Endothelial cell of umbilical vein (primary cell): ENCODE measurements at regions not wholly inside any gene's neighbourhood (a gene's known extent, or its start where the extent isn't known, plus 50 kb on each side); places are given as distances from the start of the nearest gene placed in this dataset.

ENCODE experiments used
- BruUV-seq: library from RNA; stranded (reverse); fragments of 400-500 nt; replicated peaks from 2 replicates; lab custom pipeline; 2021; lab: Mats Ljungman, UMichigan
- CTCF ChIA-PET: fragments of 300-600, 350-600 bp; sonication (Branson Sonifier 250); formaldehyde crosslinking; loops from one replicate; lab custom pipeline; 2021; ENCODE audit warnings: antibody characterized with exemption, inconsistent platforms; lab: Charles Lee
- POLR2A ChIA-PET: fragments of 300-600, 350-600 bp; sonication (Branson Sonifier 250); formaldehyde crosslinking; loops from one replicate; lab custom pipeline; 2021; ENCODE audit warnings: antibody characterized with exemption, inconsistent platforms; lab: Charles Lee
- DNase-seq: peaks from one replicate; pipeline ENCODE4 v3.0.0-alpha.2; 2011; ENCODE audit warnings: low read depth, low spot score
- FAIRE-seq: peaks from 2 replicates; lab custom pipeline; 2011; peaks lifted over from hg19 to GRCh38; lab: Jason Lieb, UNC
- H2AFZ ChIP-seq: 2 replicates; pipeline ENCODE4 v1.6.0; 2012; ENCODE audit warnings: low read depth, low read length, control low read depth, inconsistent platforms
- H3K27ac ChIP-seq: 2 replicates; pipeline ENCODE4 v1.5.1; 2011; ENCODE audit warnings: low read depth, mild to moderate bottlenecking, control low read depth, low read length, moderate library complexity; ENCODE audit not compliant: insufficient read depth
- H3K27me3 ChIP-seq, 2 experiments: 2 replicates each; pipeline versions ENCODE4 v1.6.0 to v1.6.1; 2011; ENCODE audit warnings: low read length in 2 of 2, mixed read lengths in 1 of 2; ENCODE audit not compliant: control insufficient read depth in 2 of 2, insufficient read depth in 2 of 2
- H3K36me3 ChIP-seq, 2 experiments: 2 replicates in 1 of 2; 3 replicates in 1 of 2; pipeline ENCODE4 v1.5.1; 2011; ENCODE audit warnings: low read length in 2 of 2, mild to moderate bottlenecking in 1 of 2, moderate library complexity in 1 of 2; ENCODE audit not compliant: control insufficient read depth in 2 of 2, insufficient read depth in 2 of 2; ENCODE audit errors: extremely low read depth in 1 of 2
- H3K4me1 ChIP-seq: 3 replicates; pipeline ENCODE4 v1.5.1; 2011; ENCODE audit warnings: mild to moderate bottlenecking, low read length; ENCODE audit not compliant: control insufficient read depth, insufficient read depth; ENCODE audit errors: extremely low read depth
- H3K4me2 ChIP-seq: 2 replicates; pipeline ENCODE4 v1.6.1; 2011; ENCODE audit warnings: low read length, control low read depth, mixed read lengths; ENCODE audit not compliant: insufficient read depth
- H3K4me3 ChIP-seq, 3 experiments: fragments of 200-600 bp in 1 of 3; sonication (generic), shearing (Covaris generic) in 1 of 3; replicated peaks in 1 of 3; 2 replicates each; pipeline ENCODE4 v1.5.1; 2011 to 2016; ENCODE audit warnings: control low read depth in 3 of 3, low read length in 3 of 3, mild to moderate bottlenecking in 2 of 3, inconsistent platforms in 1 of 3, low read depth in 1 of 3, moderate library complexity in 1 of 3; ENCODE audit not compliant: insufficient read depth in 1 of 3
- H3K79me2 ChIP-seq: 2 replicates; pipeline ENCODE4 v1.6.0; 2012; ENCODE audit warnings: low read length, inconsistent platforms; ENCODE audit not compliant: control insufficient read depth, insufficient read depth
- H3K9ac ChIP-seq: replicated peaks from 2 replicates; pipeline ENCODE3; 2011; ENCODE audit warnings: low read length, control low read depth; ENCODE audit not compliant: insufficient read depth; ENCODE audit errors: extremely low read depth
- H3K9me1 ChIP-seq: replicated peaks from 3 replicates; pipeline ENCODE4 v1.6.0; 2011; ENCODE audit warnings: mild to moderate bottlenecking, low read length; ENCODE audit not compliant: control insufficient read depth, insufficient read depth; ENCODE audit errors: extremely low read depth
- H3K9me3 ChIP-seq: replicated peaks from 2 replicates; pipeline ENCODE4 v1.5.1; 2012; ENCODE audit warnings: low read length, inconsistent platforms; ENCODE audit not compliant: control insufficient read depth, insufficient read depth
- H4K20me1 ChIP-seq: replicated peaks from 2 replicates; pipeline ENCODE3; 2011; ENCODE audit warnings: mild to moderate bottlenecking, low read length; ENCODE audit not compliant: control insufficient read depth, insufficient read depth; ENCODE audit errors: extremely low read depth
- EZH2 ChIP-seq: IDR thresholded peaks from 2 replicates; pipeline ENCODE4 v1.6.1; 2012; ENCODE audit warnings: borderline replicate concordance, low read depth, mild to moderate bottlenecking, moderate library complexity, low read length, inconsistent platforms; ENCODE audit not compliant: severe bottlenecking
- FOS ChIP-seq: IDR thresholded peaks from 2 replicates; pipeline ENCODE4 v1.6.1; 2011; ENCODE audit warnings: mild to moderate bottlenecking, low read length, moderate library complexity, borderline replicate concordance; ENCODE audit not compliant: insufficient read depth
- GATA2 ChIP-seq: IDR thresholded peaks from 2 replicates; pipeline ENCODE4 v1.7.0; 2011; ENCODE audit warnings: low read depth, mild to moderate bottlenecking, moderate library complexity, mixed read lengths, low read length; ENCODE audit not compliant: insufficient read length, insufficient read depth
- JUN ChIP-seq: IDR thresholded peaks from 2 replicates; pipeline ENCODE4 v1.6.1; 2011; ENCODE audit warnings: borderline replicate concordance, low read depth; ENCODE audit not compliant: insufficient read length, insufficient read depth
- MAX ChIP-seq: IDR thresholded peaks from 2 replicates; pipeline ENCODE4 v1.6.1; 2011; ENCODE audit not compliant: insufficient read depth, insufficient read length
- MYC ChIP-seq: IDR thresholded peaks from one replicate; pipeline ENCODE4 v1.6.1; 2011; ENCODE audit warnings: mild to moderate bottlenecking, low read depth, low read length
- POLR2A ChIP-seq: IDR thresholded peaks from 2 replicates; pipeline ENCODE4 v1.6.1; 2012; ENCODE audit warnings: low read depth, mild to moderate bottlenecking, control low read depth, low read length
- POLR2AphosphoS5 ChIP-seq: IDR thresholded peaks from 2 replicates; pipeline ENCODE4 v1.6.1; 2012; ENCODE audit warnings: low read depth, mild to moderate bottlenecking, control low read depth, low read length, moderate library complexity; ENCODE audit not compliant: insufficient read depth
- dilution Hi-C: fragments of 300-500 bp; cut with MboI; formaldehyde crosslinking; loops from one replicate; pipeline ENCODE4 v1.15.0; 2019; ENCODE audit warnings: low sequenced_read_pairs; ENCODE audit not compliant: extremely low pct_ligation_motif_present
- intact Hi-C: fragments of 100-400 bp; cut with micrococcal nuclease; formaldehyde crosslinking; loops from one replicate; pipeline ENCODE4 v1.10.0; 2022
- TF ChIP-seq, protein P1 (sequence below), 2 donors: IDR thresholded peaks; 1 replicate in 1 of 2; 2 replicates in 1 of 2; pipeline ENCODE4 v1.5.1; 2011; ENCODE audit warnings: low read length in 2 of 2, mild to moderate bottlenecking in 2 of 2, moderate library complexity in 2 of 2, control low read depth in 1 of 2, inconsistent platforms in 1 of 2, low read depth in 1 of 2; ENCODE audit not compliant: insufficient read depth in 1 of 2; ENCODE audit errors: extremely low read depth in 1 of 2

DNA sequence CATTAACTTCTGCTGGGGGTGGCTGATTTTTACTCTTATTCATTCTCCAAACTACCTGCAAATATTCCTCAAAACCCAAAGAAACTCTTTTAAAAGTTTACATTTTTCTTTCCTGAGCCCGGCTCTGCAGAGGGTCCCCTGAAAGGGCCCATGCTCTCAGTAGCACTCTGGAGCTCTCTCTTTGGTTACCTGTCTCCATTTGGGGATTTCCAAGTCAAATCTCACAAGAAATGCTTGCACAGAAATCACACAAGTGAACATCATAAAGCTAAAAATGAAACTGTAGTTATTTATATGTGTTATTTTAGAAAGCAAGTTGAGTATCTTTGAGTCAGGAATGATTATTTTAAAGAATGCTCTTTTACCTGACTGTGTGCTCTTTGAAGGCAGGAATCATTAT is 174.5 kb upstream of the PLXNA2 start:
- H2AFZ ChIP-seq: no peak overlapping the region
- FAIRE-seq: no peak
- POLR2A ChIA-PET: no interaction called here
- no peak for TF ChIP-seq MYC
- TF ChIP-seq JUN: no peak
- TF ChIP-seq FOS: no peak
- TF ChIP-seq MAX: no peak
- no peak for TF ChIP-seq EZH2
- no peak for TF ChIP-seq GATA2
- TF ChIP-seq POLR2A: no peak
- TF ChIP-seq, protein P1, sequence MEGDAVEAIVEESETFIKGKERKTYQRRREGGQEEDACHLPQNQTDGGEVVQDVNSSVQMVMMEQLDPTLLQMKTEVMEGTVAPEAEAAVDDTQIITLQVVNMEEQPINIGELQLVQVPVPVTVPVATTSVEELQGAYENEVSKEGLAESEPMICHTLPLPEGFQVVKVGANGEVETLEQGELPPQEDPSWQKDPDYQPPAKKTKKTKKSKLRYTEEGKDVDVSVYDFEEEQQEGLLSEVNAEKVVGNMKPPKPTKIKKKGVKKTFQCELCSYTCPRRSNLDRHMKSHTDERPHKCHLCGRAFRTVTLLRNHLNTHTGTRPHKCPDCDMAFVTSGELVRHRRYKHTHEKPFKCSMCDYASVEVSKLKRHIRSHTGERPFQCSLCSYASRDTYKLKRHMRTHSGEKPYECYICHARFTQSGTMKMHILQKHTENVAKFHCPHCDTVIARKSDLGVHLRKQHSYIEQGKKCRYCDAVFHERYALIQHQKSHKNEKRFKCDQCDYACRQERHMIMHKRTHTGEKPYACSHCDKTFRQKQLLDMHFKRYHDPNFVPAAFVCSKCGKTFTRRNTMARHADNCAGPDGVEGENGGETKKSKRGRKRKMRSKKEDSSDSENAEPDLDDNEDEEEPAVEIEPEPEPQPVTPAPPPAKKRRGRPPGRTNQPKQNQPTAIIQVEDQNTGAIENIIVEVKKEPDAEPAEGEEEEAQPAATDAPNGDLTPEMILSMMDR (IDR thresholded peaks at IDR 0.05; ENCODE audit: extremely low read depth in 1 of 2, insufficient read depth in 1 of 2, low read depth in 1 of 2, low read length in 2 of 2): no peak
- no peak for TF ChIP-seq POLR2AphosphoS5
- DNase-seq: no peak
- H3K27ac ChIP-seq: no peak overlapping the region
- H3K4me3 ChIP-seq: no peak overlapping the region
- no peaks in the 10 kb centered on the region for H3K9me3 ChIP-seq
- no TSS peak for BruUV-seq
- H3K4me1 ChIP-seq: no peaks in the 10 kb centered on the region
- CTCF ChIA-PET: no interaction called here
- H3K36me3 ChIP-seq: no peaks in the 10 kb centered on the region
- H3K9me1 ChIP-seq: no peaks in the 10 kb centered on the region
- H3K9ac ChIP-seq: no peak overlapping the region
- dilution Hi-C loops: no loop called here
- intact Hi-C loops: no loop called here
- H3K4me2 ChIP-seq: no peak overlapping the region
- H3K79me2 ChIP-seq: no peaks in the 10 kb centered on the region
- H3K27me3 ChIP-seq: no peaks in the 10 kb centered on the region
- no peaks in the 10 kb centered on the region for H4K20me1 ChIP-seq
